ENCODE measurements at regions not wholly inside any gene's neighbourhood (a gene's known extent, or its start where the extent isn't known, plus 50 kb on each side); places are given as distances from the start of the nearest gene placed in this dataset.

DNA sequence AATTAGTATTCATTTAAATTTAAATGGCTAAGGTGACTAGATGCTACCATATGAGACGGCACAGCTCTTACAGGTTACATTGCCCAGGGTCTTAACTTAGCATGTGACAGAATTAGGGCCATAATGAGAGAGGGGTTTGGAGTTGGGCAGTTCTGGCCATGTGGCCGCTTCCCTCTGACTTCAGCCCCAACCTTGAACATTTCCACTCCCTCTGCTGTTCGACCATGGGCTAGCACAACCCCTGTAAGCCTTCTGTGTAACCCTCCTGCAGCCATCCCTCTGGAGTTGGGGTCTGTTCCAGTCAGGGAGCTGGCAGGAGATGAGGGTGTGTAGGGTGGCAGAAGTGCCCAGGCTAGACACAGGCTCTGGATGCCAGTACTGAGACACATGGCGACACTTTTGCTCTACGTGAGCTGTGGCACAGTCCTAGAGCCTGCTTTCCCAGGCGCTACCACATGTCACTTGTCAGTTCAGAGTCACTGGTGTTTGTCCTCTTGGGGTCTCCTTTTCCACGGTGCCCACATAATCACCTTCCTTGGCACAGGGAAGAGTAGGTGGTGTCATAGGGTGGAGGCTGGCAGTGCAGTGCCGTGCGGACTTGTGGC lies 128.7 kb upstream of the PITX1 start:
- H3K4me3 ChIP-seq (ENCODE audit: control insufficient read depth, low read depth, low read length): no peak overlapping the region
- no peak for DNase-seq (ENCODE audit: low read depth)
- TF ChIP-seq, protein P1, sequence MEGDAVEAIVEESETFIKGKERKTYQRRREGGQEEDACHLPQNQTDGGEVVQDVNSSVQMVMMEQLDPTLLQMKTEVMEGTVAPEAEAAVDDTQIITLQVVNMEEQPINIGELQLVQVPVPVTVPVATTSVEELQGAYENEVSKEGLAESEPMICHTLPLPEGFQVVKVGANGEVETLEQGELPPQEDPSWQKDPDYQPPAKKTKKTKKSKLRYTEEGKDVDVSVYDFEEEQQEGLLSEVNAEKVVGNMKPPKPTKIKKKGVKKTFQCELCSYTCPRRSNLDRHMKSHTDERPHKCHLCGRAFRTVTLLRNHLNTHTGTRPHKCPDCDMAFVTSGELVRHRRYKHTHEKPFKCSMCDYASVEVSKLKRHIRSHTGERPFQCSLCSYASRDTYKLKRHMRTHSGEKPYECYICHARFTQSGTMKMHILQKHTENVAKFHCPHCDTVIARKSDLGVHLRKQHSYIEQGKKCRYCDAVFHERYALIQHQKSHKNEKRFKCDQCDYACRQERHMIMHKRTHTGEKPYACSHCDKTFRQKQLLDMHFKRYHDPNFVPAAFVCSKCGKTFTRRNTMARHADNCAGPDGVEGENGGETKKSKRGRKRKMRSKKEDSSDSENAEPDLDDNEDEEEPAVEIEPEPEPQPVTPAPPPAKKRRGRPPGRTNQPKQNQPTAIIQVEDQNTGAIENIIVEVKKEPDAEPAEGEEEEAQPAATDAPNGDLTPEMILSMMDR (IDR thresholded peaks at IDR 0.05; ENCODE audit: control insufficient read depth, insufficient read depth, low read depth, low read length, missing control alignments): peak; percentile 33

DNA sequence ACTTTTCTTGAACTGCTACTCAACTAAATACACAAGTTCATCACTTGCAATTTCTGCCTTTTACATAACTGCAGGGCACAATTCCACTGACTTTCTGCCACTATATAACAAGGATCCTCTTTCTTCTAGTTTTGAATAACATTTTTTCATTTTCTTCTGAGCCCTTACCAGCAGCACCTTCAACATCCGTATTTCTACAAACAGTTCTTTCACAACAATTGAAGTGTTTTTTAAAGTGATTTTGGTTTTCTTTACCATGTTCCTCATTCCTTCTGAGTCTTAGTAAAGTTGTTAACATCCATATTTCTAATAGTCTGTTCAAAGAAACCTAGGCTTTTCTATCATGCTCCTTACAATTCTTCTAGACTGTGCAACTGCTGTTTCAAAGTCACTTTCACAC lies 127.2 kb upstream of the PITX1 start:
- no peak for DNase-seq (ENCODE audit: low read depth)
- TF ChIP-seq, protein P1 (IDR thresholded peaks at IDR 0.05; ENCODE audit: control insufficient read depth, insufficient read depth, low read depth, low read length, missing control alignments): no peak
- no peak overlapping the region for H3K4me3 ChIP-seq (ENCODE audit: control insufficient read depth, low read depth, low read length)

DNA sequence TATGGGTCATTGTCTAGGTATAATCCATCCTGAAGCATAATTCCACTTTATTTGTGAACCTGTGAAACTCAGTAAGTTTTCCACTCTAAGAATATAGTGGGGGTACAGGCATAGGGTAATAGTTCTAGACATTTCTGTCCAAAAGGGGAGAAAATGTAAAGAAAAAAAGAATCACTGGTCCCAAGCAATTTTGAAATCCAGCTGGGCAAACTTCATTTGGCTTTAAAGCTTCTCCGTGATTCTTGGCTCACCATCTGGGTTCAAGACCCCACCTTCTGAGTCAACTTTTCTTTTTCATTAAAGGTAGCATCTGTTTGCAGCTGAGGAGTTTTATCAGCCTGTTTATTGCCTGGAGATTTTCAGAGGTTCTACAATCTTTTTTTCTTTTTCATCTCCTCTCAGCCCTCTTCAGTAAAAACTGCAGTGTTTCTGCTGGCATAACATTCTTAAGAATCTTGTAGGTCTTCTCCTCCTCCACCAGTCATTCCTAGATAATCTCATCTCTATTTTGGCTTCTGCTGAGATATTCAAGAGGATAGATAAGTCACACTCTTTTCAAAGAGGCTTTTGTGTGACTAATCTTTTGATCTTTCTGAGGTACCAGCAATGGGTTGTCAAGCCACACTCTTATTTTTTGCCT lies 126.1 kb upstream of the PITX1 start:
- DNase-seq (ENCODE audit: low read depth): no peak
- no peak overlapping the region for H3K4me3 ChIP-seq (ENCODE audit: control insufficient read depth, low read depth, low read length)
- TF ChIP-seq, protein P1 (IDR thresholded peaks at IDR 0.05; ENCODE audit: control insufficient read depth, insufficient read depth, low read depth, low read length, missing control alignments): no peak

DNA sequence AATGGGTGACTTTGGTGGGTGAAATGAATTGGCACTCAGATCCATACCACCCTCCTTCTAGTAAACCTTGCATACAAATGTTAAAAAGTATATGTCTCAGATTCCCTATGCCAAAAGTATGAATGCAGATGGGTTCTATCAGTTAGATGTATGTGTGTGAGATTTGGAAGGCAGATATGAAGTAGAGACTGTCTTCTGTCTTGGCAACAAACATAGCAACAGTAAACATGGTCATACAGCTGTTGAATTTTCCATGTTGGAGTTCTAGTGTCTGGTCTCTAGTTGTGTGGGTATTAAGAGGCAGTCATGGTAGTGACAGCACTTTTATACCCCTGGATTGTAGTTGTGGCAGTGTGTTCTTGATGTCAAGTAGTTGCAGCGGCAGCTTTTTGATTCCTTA lies 125.6 kb upstream of the PITX1 start:
- no peak overlapping the region for H3K4me3 ChIP-seq (ENCODE audit: control insufficient read depth, low read depth, low read length)
- DNase-seq (ENCODE audit: low read depth): no peak
- TF ChIP-seq, protein P1 (IDR thresholded peaks at IDR 0.05; ENCODE audit: control insufficient read depth, insufficient read depth, low read depth, low read length, missing control alignments): no peak

DNA sequence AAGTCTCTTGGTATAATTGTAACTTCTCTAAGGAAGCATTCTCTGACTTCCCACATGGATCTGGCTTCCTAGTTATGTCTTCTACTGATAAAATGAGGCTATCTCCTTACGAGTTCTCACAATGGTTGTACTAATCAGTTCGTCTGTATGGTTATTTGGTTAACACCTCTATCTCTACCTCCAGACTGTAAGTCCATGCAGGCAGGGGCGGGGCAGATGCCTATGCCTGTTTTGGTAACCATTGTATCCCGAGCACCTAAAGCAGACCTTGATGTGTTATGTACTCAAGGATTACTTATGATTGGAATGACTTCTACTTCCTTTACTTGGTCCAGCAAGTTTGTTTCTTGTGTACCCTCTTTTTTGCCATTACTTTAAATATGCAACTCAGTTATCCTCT lies 125.0 kb upstream of the PITX1 start:
- H3K4me3 ChIP-seq (ENCODE audit: control insufficient read depth, low read depth, low read length): no peak overlapping the region
- TF ChIP-seq, protein P1 (IDR thresholded peaks at IDR 0.05; ENCODE audit: control insufficient read depth, insufficient read depth, low read depth, low read length, missing control alignments): no peak
- DNase-seq (ENCODE audit: low read depth): no peak

DNA sequence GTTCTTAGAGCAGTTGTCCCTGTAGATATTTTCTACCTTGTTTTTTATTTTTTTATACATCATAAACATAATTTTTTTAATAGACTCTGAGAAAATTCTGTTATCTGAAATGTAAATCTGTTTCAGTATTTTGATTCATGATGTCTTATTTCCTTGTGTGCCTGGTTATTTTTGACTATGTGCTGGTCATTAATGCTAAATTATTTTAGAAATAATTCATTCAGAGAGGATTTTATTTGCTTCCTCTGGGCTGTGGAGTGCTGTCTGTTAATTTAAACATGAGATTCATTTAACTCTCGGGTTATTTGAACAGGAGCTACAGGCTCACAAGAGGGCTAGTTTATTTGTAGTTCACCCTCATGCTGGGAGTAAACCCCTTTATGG lies 124.3 kb upstream of the PITX1 start:
- no peak overlapping the region for H3K4me3 ChIP-seq (ENCODE audit: control insufficient read depth, low read depth, low read length)
- TF ChIP-seq, protein P1 (IDR thresholded peaks at IDR 0.05; ENCODE audit: control insufficient read depth, insufficient read depth, low read depth, low read length, missing control alignments): no peak
- no peak for DNase-seq (ENCODE audit: low read depth)
